ENCODE measurements at regions not wholly inside any gene's neighbourhood (a gene's known extent, or its start where the extent isn't known, plus 50 kb on each side); places are given as distances from the start of the nearest gene placed in this dataset.

- Mint-ChIP-seq H3K4me1 (ENCODE audit: low read depth) (no peaks in the 10 kb centered on the region), H3K27me3 (peaks cover 16% of the 10 kb centered on the region), H3K27ac (no peak overlapping the region), H3K36me3 (ENCODE audit: low read depth) (no peaks in the 10 kb centered on the region), H3K9me3 (no peaks in the 10 kb centered on the region), H3K4me3 (no peak overlapping the region)
- intact Hi-C loops (cut with micrococcal nuclease), result no loop called here
These were observed 156.7 kb upstream of the PMEPA1 start for GRCh38 chr20:57866250-57867106.

- Mint-ChIP-seq H3K27ac (no peak overlapping the region), H3K27me3 (peaks cover 16% of the 10 kb centered on the region), H3K9me3 (no peaks in the 10 kb centered on the region), H3K4me1 (ENCODE audit: low read depth) (no peaks in the 10 kb centered on the region), H3K36me3 (ENCODE audit: low read depth) (no peaks in the 10 kb centered on the region), H3K4me3 (no peak overlapping the region)
- intact Hi-C loops (cut with micrococcal nuclease), result no loop called here
These were observed 155.5 kb upstream of the PMEPA1 start for GRCh38 chr20:57865266-57865665.

DNA sequence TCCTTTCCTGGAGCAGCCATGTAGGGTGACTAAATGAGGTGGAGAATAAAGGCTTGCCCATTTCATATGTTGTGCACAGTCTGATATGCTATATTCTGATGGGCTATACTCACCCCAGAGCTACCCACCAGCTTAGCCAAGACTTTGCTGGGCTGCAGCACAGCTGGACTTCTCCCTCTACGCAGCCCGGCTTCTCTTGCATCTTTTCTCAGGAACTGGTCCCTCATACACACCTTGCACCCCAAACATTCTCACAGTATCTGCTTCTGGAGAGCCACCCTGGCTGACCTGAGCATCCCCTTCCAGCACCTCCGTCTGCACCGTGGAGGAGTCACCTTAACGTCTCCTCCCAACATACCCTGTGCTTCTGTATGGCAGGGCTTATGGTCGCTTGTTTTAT lies 150.8 kb upstream of the PMEPA1 start:
- no peaks in the 10 kb centered on the region for H3K9me3 Mint-ChIP-seq
- no peaks in the 10 kb centered on the region for H3K36me3 Mint-ChIP-seq (ENCODE audit: low read depth)
- no peak overlapping the region for H3K27ac Mint-ChIP-seq
- no peaks in the 10 kb centered on the region for H3K4me1 Mint-ChIP-seq (ENCODE audit: low read depth)
- H3K4me3 Mint-ChIP-seq, result no peak overlapping the region
- peaks cover 8% of the 10 kb centered on the region for H3K27me3 Mint-ChIP-seq
- intact Hi-C loops (cut with micrococcal nuclease), result no loop called here

- peaks cover 2% of the 10 kb centered on the region for H3K27me3 Mint-ChIP-seq
- no peaks in the 10 kb centered on the region for H3K36me3 Mint-ChIP-seq (ENCODE audit: low read depth)
- H3K9me3 Mint-ChIP-seq, result no peaks in the 10 kb centered on the region
- no peaks in the 10 kb centered on the region for H3K4me1 Mint-ChIP-seq (ENCODE audit: low read depth)
- no peak overlapping the region for H3K4me3 Mint-ChIP-seq
- no peak overlapping the region for H3K27ac Mint-ChIP-seq
- intact Hi-C loops (cut with micrococcal nuclease), result no loop called here
These were observed 148.2 kb upstream of the PMEPA1 start for GRCh38 chr20:57857969-57858368.

GRCh38 chr20:57857118-57857517 lies 147.3 kb upstream of the PMEPA1 start:
- no peak overlapping the region for H3K27ac Mint-ChIP-seq
- H3K4me1 Mint-ChIP-seq (ENCODE audit: low read depth), result no peaks in the 10 kb centered on the region
- H3K36me3 Mint-ChIP-seq (ENCODE audit: low read depth), result no peaks in the 10 kb centered on the region
- H3K9me3 Mint-ChIP-seq, result no peaks in the 10 kb centered on the region
- H3K27me3 Mint-ChIP-seq, result no peaks in the 10 kb centered on the region
- intact Hi-C loops (cut with micrococcal nuclease), result no loop called here
- H3K4me3 Mint-ChIP-seq, result no peak overlapping the region

GRCh38 chr20:57856658-57857057 lies 146.8 kb upstream of the PMEPA1 start:
- no peaks in the 10 kb centered on the region for H3K36me3 Mint-ChIP-seq (ENCODE audit: low read depth)
- no peaks in the 10 kb centered on the region for H3K4me1 Mint-ChIP-seq (ENCODE audit: low read depth)
- no peak overlapping the region for H3K4me3 Mint-ChIP-seq
- no peaks in the 10 kb centered on the region for H3K27me3 Mint-ChIP-seq
- intact Hi-C loops (cut with micrococcal nuclease), result no loop called here
- no peaks in the 10 kb centered on the region for H3K9me3 Mint-ChIP-seq
- no peak overlapping the region for H3K27ac Mint-ChIP-seq

- Mint-ChIP-seq H3K27ac (no peak overlapping the region), H3K9me3 (no peaks in the 10 kb centered on the region), H3K4me3 (no peak overlapping the region), H3K4me1 (ENCODE audit: low read depth) (no peaks in the 10 kb centered on the region), H3K27me3 (no peaks in the 10 kb centered on the region), H3K36me3 (ENCODE audit: low read depth) (no peaks in the 10 kb centered on the region)
- intact Hi-C loops (cut with micrococcal nuclease), result no loop called here
These were observed 142.0 kb upstream of the PMEPA1 start for GRCh38 chr20:57851796-57852195.

- H3K27ac Mint-ChIP-seq, result no peak overlapping the region
- no peaks in the 10 kb centered on the region for H3K36me3 Mint-ChIP-seq (ENCODE audit: low read depth)
- H3K27me3 Mint-ChIP-seq, result no peaks in the 10 kb centered on the region
- no peaks in the 10 kb centered on the region for H3K9me3 Mint-ChIP-seq
- H3K4me1 Mint-ChIP-seq (ENCODE audit: low read depth), result no peaks in the 10 kb centered on the region
- no peak overlapping the region for H3K4me3 Mint-ChIP-seq
- intact Hi-C loops (cut with micrococcal nuclease), result no loop called here
These were observed 141.3 kb upstream of the PMEPA1 start for GRCh38 chr20:57851025-57851682.

DNA sequence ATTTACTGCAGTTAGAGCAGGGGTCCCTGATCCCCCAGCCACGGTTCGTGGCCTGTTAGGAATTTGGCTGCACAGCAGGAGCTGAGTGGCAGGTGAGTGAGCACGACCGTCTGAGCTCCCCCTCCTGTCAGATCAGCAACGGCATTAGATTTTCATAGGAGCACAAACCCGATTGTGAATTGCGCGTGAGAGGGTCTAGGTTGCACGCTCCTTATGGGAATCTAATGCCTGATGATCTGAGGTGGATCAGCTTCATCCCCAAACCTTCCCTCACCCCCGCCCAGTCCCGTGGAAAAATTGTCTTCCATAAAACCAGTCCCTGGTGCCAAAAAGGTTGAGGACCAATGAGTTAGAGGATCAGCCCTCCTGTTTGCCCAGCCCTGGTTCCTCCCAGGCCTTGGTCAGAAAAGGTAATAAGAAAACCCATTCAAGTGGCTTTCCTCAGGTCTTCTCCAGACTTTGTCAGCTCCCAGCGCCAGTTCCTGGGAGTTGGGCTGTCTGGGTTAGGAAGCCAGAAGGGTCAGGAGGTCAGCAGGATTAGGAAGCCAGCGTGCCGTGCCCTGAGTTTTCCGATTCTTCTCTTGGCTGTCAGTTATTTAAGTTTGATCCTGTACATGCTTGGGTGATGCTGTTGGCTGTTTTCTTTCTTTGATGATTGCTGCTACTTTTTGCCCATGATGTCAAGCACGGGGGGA lies 139.9 kb upstream of the PMEPA1 start:
- no peak overlapping the region for H3K4me3 Mint-ChIP-seq
- H3K27ac Mint-ChIP-seq, result no peak overlapping the region
- no peaks in the 10 kb centered on the region for H3K9me3 Mint-ChIP-seq
- intact Hi-C loops (cut with micrococcal nuclease), result no loop called here
- no peaks in the 10 kb centered on the region for H3K27me3 Mint-ChIP-seq
- no peaks in the 10 kb centered on the region for H3K36me3 Mint-ChIP-seq (ENCODE audit: low read depth)
- H3K4me1 Mint-ChIP-seq (ENCODE audit: low read depth), result no peaks in the 10 kb centered on the region

- H3K27me3 Mint-ChIP-seq, result no peaks in the 10 kb centered on the region
- H3K4me1 Mint-ChIP-seq (ENCODE audit: low read depth), result no peaks in the 10 kb centered on the region
- no peaks in the 10 kb centered on the region for H3K9me3 Mint-ChIP-seq
- H3K4me3 Mint-ChIP-seq, result no peak overlapping the region
- no peaks in the 10 kb centered on the region for H3K36me3 Mint-ChIP-seq (ENCODE audit: low read depth)
- intact Hi-C loops (cut with micrococcal nuclease), result no loop called here
- H3K27ac Mint-ChIP-seq, result no peak overlapping the region
These were observed 139.3 kb upstream of the PMEPA1 start for GRCh38 chr20:57849121-57849520.

GRCh38 chr20:57848282-57848681 lies 138.5 kb upstream of the PMEPA1 start:
- Mint-ChIP-seq H3K4me1 (ENCODE audit: low read depth) (no peaks in the 10 kb centered on the region), H3K36me3 (ENCODE audit: low read depth) (no peaks in the 10 kb centered on the region), H3K27ac (no peak overlapping the region), H3K27me3 (no peaks in the 10 kb centered on the region), H3K4me3 (no peak overlapping the region), H3K9me3 (no peaks in the 10 kb centered on the region)
- intact Hi-C loops (cut with micrococcal nuclease), result no loop called here

- H3K4me3 Mint-ChIP-seq, result no peak overlapping the region
- H3K9me3 Mint-ChIP-seq, result no peaks in the 10 kb centered on the region
- no peaks in the 10 kb centered on the region for H3K4me1 Mint-ChIP-seq (ENCODE audit: low read depth)
- H3K36me3 Mint-ChIP-seq (ENCODE audit: low read depth), result no peaks in the 10 kb centered on the region
- intact Hi-C loops (cut with micrococcal nuclease), result no loop called here
- H3K27ac Mint-ChIP-seq, result no peak overlapping the region
- H3K27me3 Mint-ChIP-seq, result no peaks in the 10 kb centered on the region
These were observed 137.3 kb upstream of the PMEPA1 start for GRCh38 chr20:57847104-57847503.

DNA sequence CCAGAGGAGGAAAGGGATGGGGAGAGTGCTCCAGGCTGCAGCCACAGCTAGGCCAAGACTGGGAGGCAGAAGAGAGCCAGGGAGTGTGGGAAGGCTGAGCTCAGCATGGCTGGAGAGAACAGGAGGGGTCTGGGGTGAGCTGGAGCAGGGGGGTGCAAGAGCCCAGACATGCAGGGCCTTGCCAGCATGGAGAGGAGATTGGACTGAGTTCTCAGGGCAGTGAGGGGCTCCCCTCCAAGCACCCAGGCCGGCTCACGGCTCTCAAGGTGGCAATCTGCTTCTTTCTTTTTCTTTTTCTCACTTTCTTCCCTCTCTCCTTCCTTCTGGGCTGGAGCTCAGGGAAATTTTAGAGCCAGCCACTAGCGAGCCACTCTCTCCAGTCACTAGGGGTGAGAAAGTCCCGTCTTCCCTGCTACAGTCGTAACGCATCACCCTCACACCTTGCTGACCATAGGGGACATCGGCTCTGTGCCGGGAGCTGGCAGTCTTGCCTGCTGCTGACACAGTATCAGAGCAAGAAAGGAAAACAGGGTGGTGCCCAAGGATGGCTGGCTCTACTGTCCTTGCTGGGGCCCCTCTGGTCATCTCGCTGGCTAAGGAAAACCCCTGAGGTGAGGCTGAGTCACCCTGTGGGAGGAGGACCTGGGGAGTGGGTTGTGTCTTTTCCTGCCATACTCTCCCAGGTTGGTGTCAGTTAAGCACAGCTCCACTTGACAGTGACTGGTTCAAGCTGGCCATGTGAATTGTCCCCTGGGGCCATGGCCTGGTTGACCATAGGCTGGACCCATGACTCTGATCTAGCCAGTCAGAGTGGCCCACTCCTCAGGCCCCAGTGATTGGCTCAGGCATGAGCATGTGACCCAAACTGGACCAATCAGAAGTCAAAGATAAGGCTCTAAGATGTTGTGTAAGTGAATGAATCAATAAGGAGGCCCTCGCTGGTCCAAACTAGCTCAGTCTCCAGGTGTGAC lies 135.1 kb upstream of the PMEPA1 start:
- Mint-ChIP-seq H3K27ac (no peak overlapping the region), H3K27me3 (no peaks in the 10 kb centered on the region), H3K4me3 (no peak overlapping the region), H3K36me3 (ENCODE audit: low read depth) (no peaks in the 10 kb centered on the region), H3K9me3 (no peaks in the 10 kb centered on the region), H3K4me1 (ENCODE audit: low read depth) (no peaks in the 10 kb centered on the region)
- intact Hi-C loops (cut with micrococcal nuclease), result no loop called here

Data from dendritic cell treated with granulocyte-macrophage colony-stimulating factor and Interleukin-4, amounts not matched to agents 40 ng/mL and 50 ng/mL, for 4 days (primary cell).